ENCODE measurements at regions not wholly inside any gene's neighbourhood (a gene's known extent, or its start where the extent isn't known, plus 50 kb on each side); places are given as distances from the start of the nearest gene placed in this dataset.
"Not testable (repeated sequence)": the region's sequence is repeated elsewhere in the genome, so short reads cannot be mapped to it uniquely, and the experiment has no call there.

DNA sequence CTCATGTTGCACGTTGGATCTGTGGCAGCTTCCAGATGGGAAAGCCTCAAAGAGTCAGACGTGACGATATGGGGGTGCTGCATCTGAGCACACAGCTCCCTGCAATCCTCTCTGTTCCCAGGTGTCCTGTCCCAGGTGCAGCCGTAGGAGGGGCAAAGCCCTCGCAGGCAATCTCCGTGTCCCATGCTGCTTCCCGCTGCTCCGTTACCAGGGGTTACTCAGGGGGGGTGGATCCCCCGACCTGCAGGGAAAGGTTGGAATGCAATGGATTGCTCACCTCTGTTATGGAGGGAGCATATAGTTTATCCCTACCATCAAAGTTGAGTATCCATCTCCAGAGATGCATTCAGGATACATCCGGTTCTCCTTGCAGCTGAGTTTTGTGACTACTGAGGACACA, 476.1 kb downstream of the GOLGA6L6 start:
- not testable (repeated sequence) for DNase-seq

GRCh38 chr15:20063167-20063566, 478.4 kb downstream of the GOLGA6L6 start:
- not testable (repeated sequence) for DNase-seq

DNA sequence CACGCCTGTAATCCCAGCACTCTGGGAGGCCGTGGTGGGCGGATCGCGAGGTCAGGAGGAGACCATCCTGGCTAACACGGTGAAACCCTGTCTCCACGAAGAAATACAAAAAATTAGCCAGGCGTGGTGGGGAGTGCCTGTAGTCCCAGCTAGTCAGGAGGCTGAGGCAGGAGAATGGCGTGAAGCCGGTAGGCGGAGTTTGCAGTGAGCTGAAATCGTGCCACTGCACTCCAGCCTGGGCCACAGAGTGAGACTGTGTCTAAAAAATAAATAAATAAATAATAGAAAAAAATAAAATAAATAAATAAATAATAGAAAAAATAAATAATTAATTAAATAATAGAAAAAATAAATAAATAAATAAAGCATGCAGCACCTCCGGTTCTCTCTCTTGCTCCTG, 480.8 kb downstream of the GOLGA6L6 start:
- DNase-seq, result not testable (repeated sequence)

DNA sequence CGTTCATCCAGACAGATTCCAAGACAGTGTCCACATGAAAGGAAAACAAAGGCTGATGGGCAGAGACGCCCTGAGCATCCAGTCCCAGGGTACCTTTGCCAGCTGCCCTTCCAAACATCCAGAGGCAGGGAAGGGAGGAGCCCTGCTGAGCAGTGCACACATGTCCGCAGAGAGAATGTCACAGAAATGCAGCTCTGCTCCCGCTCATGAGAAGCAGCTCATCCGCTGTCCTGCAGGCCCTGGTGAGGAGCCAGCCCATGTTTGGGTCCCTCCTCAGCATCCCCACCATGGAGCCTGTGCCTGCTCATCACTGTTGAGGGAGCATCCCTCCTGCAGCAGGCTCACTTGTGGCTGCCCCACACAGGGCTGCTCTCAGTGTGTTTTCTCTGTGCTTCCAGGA, 484.7 kb downstream of the GOLGA6L6 start:
- DNase-seq, result not testable (repeated sequence)

DNA sequence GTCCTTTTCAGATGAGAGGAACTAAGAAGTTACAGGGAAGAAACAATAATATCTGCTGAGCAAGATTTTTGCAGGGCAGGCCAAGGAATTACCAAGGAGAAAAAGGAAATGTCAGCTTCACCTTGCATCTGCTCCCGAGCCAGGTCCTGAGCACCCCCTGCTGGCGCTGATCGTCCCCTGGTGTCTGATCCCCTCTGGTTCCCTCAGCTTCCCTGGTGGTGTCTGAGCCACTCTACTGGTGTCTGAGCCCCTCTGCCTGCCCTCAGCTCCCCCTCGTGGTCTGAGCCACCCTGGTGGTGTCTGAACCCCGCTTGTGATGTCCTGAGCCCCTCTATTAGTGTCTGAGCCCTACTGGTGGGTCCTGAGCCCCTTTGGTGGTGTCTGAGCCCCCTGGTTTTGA, 485.7 kb downstream of the GOLGA6L6 start:
- not testable (repeated sequence) for DNase-seq

DNA sequence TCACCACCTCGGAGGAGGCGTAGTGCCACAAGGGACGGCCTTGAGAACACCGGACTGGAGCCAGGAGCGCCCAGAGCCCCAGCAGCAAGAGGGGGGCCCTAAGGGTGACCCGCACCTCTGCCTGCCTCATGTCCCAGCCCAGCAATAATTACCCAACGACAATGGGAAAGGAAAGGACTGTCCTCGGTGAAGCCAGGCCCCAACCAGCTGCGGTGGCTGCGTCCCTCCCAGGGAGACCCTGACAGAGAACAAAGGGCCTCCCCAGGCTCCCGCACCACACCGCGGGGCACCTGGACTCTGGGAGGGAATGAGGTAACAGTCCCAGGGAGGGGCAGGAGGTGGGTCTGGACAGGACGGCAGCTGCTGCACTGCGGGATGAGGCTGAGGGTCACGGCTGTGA, 493.4 kb downstream of the GOLGA6L6 start:
- not testable (repeated sequence) for DNase-seq

GRCh38 chr15:20045165-20045564, 496.4 kb downstream of the GOLGA6L6 start:
- DNase-seq, result not testable (repeated sequence)

DNA sequence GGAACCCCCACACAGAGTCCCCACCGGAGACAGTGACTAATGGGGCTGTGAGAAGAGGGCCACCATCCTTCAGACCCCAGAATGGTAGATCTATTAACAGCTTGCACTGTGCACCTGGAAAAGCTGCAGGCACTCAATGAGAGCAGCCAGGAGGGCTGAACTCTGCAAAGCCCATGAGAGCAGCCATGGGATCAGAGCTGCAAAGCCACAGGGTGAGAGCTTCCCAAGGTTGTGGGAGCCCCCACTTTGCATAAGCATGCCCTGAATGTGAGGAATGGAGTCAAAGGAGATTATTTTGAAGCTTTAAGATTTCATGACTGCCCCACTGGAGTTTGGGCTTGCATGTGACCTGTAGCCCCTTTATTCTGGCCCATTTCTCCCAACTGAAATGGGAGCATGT, 500.9 kb downstream of the GOLGA6L6 start:
- not testable (repeated sequence) for DNase-seq

GRCh38 chr15:20025040-20025439, 516.6 kb downstream of the GOLGA6L6 start:
- not testable (repeated sequence) for DNase-seq

GRCh38 chr15:20022349-20022748, 519.3 kb downstream of the GOLGA6L6 start:
- not testable (repeated sequence) for DNase-seq

- not testable (repeated sequence) for DNase-seq
Measured at GRCh38 chr15:20021351-20021750, 520.2 kb downstream of the GOLGA6L6 start.

DNA sequence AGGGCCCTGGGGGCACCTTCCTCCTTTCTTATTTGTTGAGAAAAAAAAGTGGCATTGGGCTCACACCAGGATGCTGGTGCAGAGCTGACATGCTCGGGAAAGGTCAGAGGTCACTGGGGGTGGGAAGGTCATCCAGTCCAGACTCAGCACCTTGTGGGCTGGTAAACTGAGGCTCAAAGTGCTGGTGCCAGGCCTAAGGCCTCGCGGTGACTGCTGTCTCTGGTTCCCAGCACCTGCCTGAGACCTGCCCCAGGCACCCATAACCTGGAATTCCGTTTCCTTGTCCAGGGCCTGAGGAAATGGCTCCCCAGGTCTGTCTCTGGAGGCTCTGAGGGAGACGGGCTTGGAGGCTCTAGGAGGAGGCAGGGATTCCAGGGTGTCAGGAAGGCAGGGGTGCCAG, 521.0 kb downstream of the GOLGA6L6 start:
- not testable (repeated sequence) for DNase-seq

DNA sequence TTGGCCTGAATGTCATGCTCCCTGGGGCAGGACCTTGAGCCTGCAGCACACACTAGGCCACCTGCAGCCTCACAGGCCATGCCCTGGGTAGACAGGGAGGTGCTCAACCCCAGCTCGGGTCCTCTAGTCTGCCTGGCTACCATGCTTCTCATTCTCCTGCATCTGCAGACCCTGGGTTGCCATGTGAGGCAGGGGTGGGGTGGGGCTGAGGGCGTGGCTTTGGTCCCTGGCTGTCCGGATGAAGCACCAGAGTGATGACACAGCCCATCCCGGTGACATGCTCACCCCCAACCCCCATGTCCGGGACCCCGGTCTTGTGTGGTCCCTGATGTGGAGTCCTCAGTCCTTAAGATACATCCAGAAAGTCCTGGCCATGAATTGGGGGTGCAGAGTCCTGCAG, 521.8 kb downstream of the GOLGA6L6 start:
- not testable (repeated sequence) for DNase-seq

GRCh38 chr15:20017581-20017980, 524.0 kb downstream of the GOLGA6L6 start:
- DNase-seq, result not testable (repeated sequence)

- DNase-seq, result not testable (repeated sequence)
Measured at GRCh38 chr15:20016941-20017340, 524.7 kb downstream of the GOLGA6L6 start.

- DNase-seq, result not testable (repeated sequence)
Measured at GRCh38 chr15:20012837-20013236, 528.8 kb downstream of the GOLGA6L6 start.

GRCh38 chr15:20010759-20011158, 530.8 kb downstream of the GOLGA6L6 start:
- not testable (repeated sequence) for DNase-seq

DNA sequence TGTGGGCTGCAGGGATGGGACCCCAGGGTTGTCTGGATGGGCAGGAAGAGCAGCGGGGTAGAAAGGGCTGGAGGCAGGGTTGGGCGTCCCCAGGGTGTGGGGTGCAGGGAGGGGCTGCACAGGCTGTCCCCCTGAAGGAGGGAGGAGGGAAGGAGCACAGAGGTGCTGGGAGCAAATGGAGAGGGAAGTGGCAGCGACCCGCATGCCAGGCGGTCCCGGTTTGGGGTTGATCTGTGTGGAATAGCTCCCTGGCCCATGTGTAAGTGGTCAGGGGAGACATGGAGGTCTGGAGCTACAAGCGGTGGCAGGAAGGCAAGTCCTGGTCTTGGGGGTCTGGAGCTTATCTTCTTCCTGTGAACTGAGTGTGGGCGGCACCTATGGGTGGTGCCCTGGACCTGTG, 532.0 kb downstream of the GOLGA6L6 start:
- DNase-seq, result not testable (repeated sequence)

DNA sequence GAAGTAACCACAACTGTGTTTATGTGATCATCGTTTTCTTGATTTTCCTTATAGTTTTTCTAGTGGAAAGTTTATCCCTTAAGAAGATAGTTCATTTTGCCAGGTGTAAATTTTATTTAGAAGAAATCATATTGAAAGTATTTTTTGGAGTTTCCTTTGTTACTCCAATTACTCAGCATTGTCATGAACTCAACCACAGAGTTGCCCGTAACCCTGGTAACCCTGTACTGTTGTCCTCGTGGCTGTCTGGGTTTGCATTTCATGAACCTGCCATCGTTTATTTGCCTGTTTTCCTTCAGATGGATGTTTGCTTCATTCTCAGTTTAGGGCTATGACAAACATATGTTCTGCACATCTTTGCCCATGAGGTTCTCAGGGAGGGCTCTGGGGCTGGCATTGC, 534.3 kb downstream of the GOLGA6L6 start:
- DNase-seq, result not testable (repeated sequence)

- not testable (repeated sequence) for DNase-seq
Measured at GRCh38 chr15:20003471-20003870, 538.1 kb downstream of the GOLGA6L6 start.

- DNase-seq, result not testable (repeated sequence)
Measured at GRCh38 chr15:20002560-20002959, 539.0 kb downstream of the GOLGA6L6 start.

GRCh38 chr15:19996574-19997194, 544.9 kb downstream of the GOLGA6L6 start:
- DNase-seq, result not testable (repeated sequence)

DNA sequence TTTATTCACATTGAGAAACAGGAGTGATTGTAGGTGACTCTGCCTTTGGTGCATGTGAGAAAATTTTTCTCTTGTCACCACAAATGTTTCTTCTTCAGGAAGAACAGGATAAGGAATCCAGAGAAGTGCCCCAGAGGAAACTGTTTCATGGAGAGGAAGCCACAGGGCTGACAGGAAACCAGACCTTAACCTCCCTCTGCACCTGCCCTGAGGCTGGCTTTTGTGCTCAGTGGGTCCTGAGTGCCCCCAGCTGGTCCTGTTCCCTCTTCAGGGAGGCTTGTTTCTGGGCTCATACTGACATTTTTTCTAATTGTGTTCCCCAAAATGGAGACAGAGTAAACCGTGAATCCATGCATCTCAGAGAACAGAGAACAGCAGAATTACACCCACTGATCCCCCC, 546.3 kb downstream of the GOLGA6L6 start:
- DNase-seq, result not testable (repeated sequence)

GRCh38 chr15:19992428-19992827, 549.2 kb downstream of the GOLGA6L6 start:
- DNase-seq, result no peak

DNA sequence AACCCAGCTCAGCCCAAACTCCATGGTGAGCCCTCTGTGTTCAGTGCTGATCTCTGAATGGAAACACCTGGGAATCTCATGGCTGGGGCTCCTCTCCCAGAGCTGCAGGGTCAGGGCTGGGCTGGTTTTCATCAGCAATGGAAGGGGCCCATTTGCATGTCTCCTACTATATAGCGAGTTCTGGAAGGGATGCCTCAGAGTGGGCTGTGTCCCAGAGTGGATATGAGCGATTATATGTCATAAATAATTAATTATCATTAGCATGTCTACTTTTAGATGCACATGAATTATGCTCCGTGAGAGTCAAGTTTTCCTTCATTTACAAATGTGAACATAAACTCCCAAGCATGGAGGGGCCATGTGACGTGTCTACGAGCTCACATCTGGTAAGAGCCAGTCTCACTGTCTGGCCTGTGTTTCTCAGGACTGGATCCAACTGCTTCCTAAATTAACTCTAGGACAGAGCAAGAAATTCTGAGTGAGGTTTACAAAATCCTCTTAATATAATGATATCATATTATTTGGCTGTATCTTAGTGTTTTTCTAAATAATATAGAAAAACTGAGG, 553.4 kb downstream of the GOLGA6L6 start:
- DNase-seq, result no peak
